GM10266 (cell line): ENCODE measurements at regions not wholly inside any gene's neighbourhood (a gene's known extent, or its start where the extent isn't known, plus 50 kb on each side); places are given as distances from the start of the nearest gene placed in this dataset.

Experiments used
- DNase-seq: peaks from one replicate; pipeline ENCODE4 v3.0.0; 2012; ENCODE audit errors: extremely low spot score
- TF ChIP-seq, protein P1 (sequence below): IDR thresholded peaks from 2 replicates; pipeline ENCODE4 v1.5.1; 2012; ENCODE audit warnings: mild to moderate bottlenecking, low read depth; ENCODE audit not compliant: control insufficient read depth, insufficient read depth; ENCODE audit errors: missing control alignments

DNA sequence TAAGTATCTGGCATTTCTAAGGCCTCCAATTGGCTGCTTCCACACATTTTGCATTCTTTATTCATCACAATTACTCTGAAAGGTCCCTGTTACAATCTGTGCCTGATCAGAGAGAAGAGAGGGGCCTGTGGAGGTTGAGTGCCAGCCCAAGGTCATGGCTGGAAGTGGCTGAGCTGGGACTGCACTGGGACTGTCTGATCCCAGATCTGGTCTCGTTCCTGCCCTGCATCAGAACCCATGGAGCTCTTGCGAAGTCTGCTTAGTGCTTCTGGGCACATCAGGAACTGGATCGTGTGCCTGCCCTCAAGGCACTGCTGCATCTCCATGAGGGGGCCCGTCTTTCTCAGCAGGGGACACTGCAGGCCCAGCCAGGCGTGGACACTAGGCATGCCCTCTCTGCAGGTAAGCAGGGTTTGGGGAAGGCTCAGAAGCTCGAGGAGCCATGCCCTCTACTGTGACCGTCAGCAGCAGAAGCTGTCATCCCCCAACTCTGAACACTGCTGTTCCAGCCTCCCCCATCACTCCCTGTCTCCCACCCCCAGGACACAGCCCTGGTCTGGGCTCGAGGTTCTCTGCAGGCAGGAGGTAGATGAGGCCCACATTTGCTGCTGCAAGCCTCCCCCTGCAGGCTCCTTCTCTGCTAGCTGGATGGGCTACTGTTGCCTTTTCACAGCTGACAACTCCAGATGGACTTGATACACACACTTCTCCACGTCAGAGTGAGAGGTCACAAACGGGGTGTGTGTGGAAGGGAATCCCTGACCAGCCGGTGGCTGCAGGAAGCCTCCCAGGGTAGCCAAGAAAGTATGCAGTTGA is 96.5 kb upstream of the PRR23E start:
- TF ChIP-seq, protein P1, sequence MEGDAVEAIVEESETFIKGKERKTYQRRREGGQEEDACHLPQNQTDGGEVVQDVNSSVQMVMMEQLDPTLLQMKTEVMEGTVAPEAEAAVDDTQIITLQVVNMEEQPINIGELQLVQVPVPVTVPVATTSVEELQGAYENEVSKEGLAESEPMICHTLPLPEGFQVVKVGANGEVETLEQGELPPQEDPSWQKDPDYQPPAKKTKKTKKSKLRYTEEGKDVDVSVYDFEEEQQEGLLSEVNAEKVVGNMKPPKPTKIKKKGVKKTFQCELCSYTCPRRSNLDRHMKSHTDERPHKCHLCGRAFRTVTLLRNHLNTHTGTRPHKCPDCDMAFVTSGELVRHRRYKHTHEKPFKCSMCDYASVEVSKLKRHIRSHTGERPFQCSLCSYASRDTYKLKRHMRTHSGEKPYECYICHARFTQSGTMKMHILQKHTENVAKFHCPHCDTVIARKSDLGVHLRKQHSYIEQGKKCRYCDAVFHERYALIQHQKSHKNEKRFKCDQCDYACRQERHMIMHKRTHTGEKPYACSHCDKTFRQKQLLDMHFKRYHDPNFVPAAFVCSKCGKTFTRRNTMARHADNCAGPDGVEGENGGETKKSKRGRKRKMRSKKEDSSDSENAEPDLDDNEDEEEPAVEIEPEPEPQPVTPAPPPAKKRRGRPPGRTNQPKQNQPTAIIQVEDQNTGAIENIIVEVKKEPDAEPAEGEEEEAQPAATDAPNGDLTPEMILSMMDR = no peak
- DNase-seq = no peak

DNA sequence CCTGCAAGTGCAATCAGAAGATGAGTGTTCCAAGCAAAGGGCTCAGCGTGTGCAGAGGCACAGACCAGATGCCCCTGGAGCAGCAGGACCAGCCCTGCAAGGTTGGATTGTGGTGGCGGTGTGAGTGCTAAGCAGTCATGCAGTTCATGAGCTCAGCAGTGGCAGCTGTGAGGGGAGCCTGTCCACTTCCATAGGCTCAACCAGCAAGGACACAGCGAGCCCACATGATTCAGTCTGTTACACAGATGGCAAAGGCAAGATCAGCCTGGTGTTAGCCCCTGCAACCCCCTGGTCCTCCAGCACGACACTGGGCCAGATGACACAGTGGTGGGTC is 95.9 kb upstream of the PRR23E start:
- TF ChIP-seq, protein P1 = no peak
- no peak for DNase-seq

DNA sequence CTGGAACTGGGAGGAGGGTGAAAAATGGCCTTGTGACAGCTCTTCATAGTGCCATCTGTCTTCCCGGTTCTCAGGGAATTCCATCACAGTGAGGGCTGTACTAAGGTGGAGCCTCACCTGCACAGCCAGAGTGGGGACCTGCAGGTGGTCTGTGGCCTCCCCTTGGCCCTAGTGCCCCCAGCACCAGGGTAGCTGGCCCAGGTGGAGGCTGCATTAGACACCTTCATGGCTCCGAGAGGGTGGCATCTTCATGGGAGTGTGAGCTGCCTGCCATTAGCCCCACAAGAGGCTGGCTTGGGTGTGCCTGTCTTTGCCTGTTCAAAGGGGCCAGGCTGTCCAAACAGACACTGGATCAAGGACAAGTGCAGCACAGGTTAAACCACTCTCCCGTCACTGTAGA is 95.5 kb upstream of the PRR23E start:
- TF ChIP-seq, protein P1 = no peak
- DNase-seq = no peak

DNA sequence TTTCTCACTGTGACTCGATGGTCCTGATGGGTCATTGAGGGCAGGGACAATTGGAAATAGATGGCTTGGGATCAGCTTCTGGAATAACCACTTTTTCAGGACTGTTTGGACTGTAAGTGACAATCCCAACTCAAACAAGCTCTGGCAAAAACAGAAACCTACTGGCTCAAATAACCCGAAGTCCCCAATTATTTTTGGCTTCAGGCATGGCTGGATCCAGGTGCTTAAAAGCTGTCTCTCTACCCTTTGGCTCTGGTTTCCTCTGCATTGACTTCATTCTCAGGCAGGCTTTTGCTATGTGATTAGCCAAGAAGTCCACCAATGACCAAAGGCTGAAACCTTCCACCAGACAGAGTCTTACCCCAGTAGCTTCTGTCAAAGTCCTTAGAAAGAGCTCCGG is 92.9 kb upstream of the PRR23E start:
- TF ChIP-seq, protein P1 = no peak
- DNase-seq = no peak

DNA sequence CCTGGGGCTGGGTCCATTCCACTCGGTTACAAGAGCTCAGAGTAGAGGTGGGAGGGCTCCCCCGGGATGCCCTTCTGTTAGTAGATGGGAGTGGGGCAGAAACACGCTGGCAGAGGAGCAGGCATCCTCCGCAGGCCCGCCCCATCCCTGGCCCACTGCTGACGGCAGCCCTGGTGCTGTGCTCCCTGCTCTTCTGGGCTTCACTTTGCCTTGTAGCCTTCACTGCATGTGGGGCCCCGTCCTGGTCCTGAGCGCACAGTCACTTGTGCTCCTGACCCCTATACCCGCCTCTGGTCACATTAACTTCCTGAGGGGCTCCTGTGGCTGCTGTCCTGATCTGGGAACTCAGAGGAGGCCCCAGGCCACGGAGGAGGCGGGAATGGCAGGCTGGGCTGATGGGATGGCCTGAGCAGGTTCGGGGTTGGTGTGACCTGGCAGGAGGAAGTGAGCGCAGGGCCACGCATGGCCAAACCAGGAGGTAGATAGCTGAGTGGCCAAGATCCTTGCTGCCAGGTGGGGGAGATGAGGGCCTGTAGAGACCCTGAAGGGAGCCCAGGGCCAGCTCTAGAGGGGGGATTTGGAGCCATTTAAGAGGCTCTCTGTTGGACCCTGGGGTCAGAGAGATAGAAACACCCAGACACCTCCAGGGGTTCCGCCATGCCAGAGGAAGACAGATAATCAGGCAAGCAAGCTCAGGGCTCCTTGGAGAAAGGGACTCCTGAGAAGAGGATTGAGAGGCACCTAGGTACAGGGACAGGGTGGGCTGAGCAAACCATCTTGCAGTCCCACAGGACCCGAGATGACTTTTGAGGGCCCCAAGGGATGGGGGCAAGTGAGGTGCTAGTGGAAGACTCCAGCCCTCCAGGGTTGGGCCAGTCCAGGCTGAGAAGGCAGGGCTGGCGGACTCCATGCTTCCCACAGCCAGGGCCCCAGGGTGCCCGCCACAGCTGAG is 92.2 kb upstream of the PRR23E start:
- DNase-seq = no peak
- TF ChIP-seq, protein P1 = no peak

DNA sequence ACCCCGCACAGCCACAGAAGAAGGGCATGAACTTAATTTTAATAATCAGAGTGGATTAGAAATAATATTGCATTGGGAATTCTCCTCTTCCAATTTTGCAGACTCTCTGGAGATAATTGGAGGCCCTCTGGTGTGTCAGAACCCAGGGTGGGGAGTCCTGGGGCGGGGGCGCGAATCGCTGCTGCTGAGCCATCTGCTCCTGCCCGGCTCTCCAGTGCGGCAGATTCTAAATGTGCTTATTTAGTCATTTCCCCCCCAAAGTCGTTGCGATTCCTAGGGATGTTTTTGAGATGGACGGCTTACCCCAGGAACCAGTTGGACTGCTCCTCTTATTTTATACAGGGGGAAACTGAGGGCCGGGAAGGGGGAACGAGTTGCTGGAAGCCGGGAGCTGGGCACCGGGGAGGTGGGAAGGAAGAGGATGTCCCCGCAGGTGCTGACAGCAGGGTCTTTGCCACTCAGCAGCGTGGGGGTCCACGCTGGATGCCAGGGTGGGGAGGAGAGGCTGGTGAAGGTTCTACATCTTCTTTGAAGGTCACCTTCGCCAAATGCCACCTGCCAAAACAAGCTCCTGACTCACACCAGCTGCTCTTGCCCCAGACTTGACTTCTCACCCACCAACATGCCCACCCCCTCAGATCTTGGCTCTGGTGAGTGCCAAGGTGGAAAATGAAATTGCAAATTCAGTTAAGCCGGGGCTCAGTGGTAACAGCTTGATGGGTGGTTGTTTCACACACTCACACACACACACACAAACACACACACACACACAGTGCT is 91.3 kb upstream of the PRR23E start:
- TF ChIP-seq, protein P1 = no peak
- DNase-seq = no peak
